HG02870 (cell line): ENCODE measurements at regions not wholly inside any gene's neighbourhood (a gene's known extent, or its start where the extent isn't known, plus 50 kb on each side); places are given as distances from the start of the nearest gene placed in this dataset.

Experiments used
- ATAC-seq: cut with Tn5 transposase; IDR thresholded peaks from one replicate; pipeline ENCODE4 v1.9.1; 2021; ENCODE audit warnings: mild to moderate bottlenecking, moderate library complexity; ENCODE audit not compliant: unreplicated experiment

- ATAC-seq, result no peak
Observed at GRCh38 chr14:62130441-62130840, 368.2 kb downstream of the SNAPC1 start.

GRCh38 chr14:62133776-62134550 lies 371.7 kb downstream of the SNAPC1 start:
- ATAC-seq, result no peak

- ATAC-seq, result no peak
Observed at GRCh38 chr14:62138593-62138992, 376.4 kb downstream of the SNAPC1 start.

GRCh38 chr14:62141139-62141538 lies 378.9 kb downstream of the SNAPC1 start:
- ATAC-seq, result no peak

GRCh38 chr14:62143245-62143644 lies 381.0 kb downstream of the SNAPC1 start:
- ATAC-seq, result no peak

GRCh38 chr14:62144863-62145262 lies 382.6 kb downstream of the SNAPC1 start:
- ATAC-seq, result no peak

GRCh38 chr14:62146030-62146429 lies 383.8 kb downstream of the SNAPC1 start:
- ATAC-seq, result no peak

GRCh38 chr14:62156052-62156451 lies 393.8 kb downstream of the SNAPC1 start:
- no peak for ATAC-seq

GRCh38 chr14:62158779-62159178 lies 396.6 kb downstream of the SNAPC1 start:
- ATAC-seq, result no peak

GRCh38 chr14:62159314-62159713 lies 397.1 kb downstream of the SNAPC1 start:
- ATAC-seq, result no peak

GRCh38 chr14:62162998-62163589 lies 400.9 kb downstream of the SNAPC1 start:
- peak; percentile 83 for ATAC-seq

GRCh38 chr14:62168564-62169155 lies 406.4 kb downstream of the SNAPC1 start:
- no peak for ATAC-seq

GRCh38 chr14:62179367-62180018 lies 417.3 kb downstream of the SNAPC1 start:
- peak; percentile 58 for ATAC-seq

- ATAC-seq, result no peak
Observed at GRCh38 chr14:62181591-62181990, 419.4 kb downstream of the SNAPC1 start.

- ATAC-seq, result no peak
Observed at GRCh38 chr14:62185078-62185477, 422.9 kb downstream of the SNAPC1 start.

GRCh38 chr14:62187265-62187664 lies 425.0 kb downstream of the SNAPC1 start:
- no peak for ATAC-seq

GRCh38 chr14:62189698-62190097 lies 427.5 kb downstream of the SNAPC1 start:
- no peak for ATAC-seq

- ATAC-seq, result no peak
Observed at GRCh38 chr14:62206456-62206855, 444.2 kb downstream of the SNAPC1 start.

GRCh38 chr14:62209287-62209899 lies 447.2 kb downstream of the SNAPC1 start:
- ATAC-seq, result no peak

GRCh38 chr14:62213516-62213915 lies 451.3 kb downstream of the SNAPC1 start:
- ATAC-seq, result no peak

GRCh38 chr14:62216121-62216520 lies 453.9 kb downstream of the SNAPC1 start:
- no peak for ATAC-seq
